ENCODE measurements at regions not wholly inside any gene's neighbourhood (a gene's known extent, or its start where the extent isn't known, plus 50 kb on each side); places are given as distances from the start of the nearest gene placed in this dataset.

- no peak for TF ChIP-seq SIN3A (IDR thresholded peaks at IDR 0.05; ENCODE audit: borderline replicate concordance, insufficient read depth, low read length)
- no peak for TF ChIP-seq REST (IDR thresholded peaks at IDR 0.05; ENCODE audit: insufficient read depth in 1 of 2, low read depth in 2 of 2, low read length in 2 of 2)
- no peak for TF ChIP-seq POLR2AphosphoS5 (IDR thresholded peaks at IDR 0.05; ENCODE audit: low read depth, low read length)
- TF ChIP-seq TAF1 (IDR thresholded peaks at IDR 0.05; ENCODE audit: borderline replicate concordance, insufficient read depth, low read length), result no peak
These were observed 229.9 kb downstream of the TFCP2L1 start for GRCh38 chr2:121055088-121055487.
